ENCODE measurements at regions not wholly inside any gene's neighbourhood (a gene's known extent, or its start where the extent isn't known, plus 50 kb on each side); places are given as distances from the start of the nearest gene placed in this dataset.
"Not testable (repeated sequence)": the region's sequence is repeated elsewhere in the genome, so short reads cannot be mapped to it uniquely, and the experiment has no call there.

DNA sequence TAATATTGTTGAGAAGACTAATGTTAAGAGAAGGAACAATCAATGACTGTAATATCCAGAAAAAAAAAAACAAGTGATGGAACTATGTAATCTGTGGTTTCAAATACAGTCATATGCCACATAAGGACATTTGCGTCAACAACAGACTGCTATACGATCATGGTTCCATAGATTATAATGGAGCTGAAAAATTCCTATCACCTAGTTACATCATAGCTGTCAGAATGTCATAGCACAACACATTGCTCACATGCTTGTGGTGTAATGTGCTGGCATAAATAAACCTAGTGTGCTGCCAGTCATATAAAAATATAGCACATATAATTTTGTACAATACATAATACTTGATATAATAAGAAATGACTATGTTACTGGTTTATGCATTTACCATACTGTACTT is 653.5 kb downstream of the TRHDE start:
- no peak overlapping the region for H3K4me3 ChIP-seq
- H3K9me3 ChIP-seq: no peaks in the 10 kb centered on the region
- FAIRE-seq (no peak), ATAC-seq (no peak), DNase-seq (ENCODE audit: low read depth in 1 of 2, low spot score in 1 of 2) (no peak)
- WGBS (ENCODE audit: missing lambda C conversion rate): 58% methylated on average over 2 of the region's 2 CpGs
- no peak overlapping the region for H3K27ac ChIP-seq
- no peaks in the 10 kb centered on the region for H3K4me1 ChIP-seq
- TF ChIP-seq RNF2 (IDR thresholded peaks at IDR 0.05; ENCODE audit: borderline replicate concordance, low read depth): no peak
- TF ChIP-seq, protein P1, sequence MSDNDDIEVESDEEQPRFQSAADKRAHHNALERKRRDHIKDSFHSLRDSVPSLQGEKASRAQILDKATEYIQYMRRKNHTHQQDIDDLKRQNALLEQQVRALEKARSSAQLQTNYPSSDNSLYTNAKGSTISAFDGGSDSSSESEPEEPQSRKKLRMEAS (IDR thresholded peaks at IDR 0.05): no peak
- no peak for TF ChIP-seq MYC (IDR thresholded peaks at IDR 0.05; ENCODE audit: borderline replicate concordance, low read length)
- no peak for TF ChIP-seq FOSB (CRISPR knock-in tag; IDR thresholded peaks at IDR 0.05)
- TF ChIP-seq, protein P2, sequence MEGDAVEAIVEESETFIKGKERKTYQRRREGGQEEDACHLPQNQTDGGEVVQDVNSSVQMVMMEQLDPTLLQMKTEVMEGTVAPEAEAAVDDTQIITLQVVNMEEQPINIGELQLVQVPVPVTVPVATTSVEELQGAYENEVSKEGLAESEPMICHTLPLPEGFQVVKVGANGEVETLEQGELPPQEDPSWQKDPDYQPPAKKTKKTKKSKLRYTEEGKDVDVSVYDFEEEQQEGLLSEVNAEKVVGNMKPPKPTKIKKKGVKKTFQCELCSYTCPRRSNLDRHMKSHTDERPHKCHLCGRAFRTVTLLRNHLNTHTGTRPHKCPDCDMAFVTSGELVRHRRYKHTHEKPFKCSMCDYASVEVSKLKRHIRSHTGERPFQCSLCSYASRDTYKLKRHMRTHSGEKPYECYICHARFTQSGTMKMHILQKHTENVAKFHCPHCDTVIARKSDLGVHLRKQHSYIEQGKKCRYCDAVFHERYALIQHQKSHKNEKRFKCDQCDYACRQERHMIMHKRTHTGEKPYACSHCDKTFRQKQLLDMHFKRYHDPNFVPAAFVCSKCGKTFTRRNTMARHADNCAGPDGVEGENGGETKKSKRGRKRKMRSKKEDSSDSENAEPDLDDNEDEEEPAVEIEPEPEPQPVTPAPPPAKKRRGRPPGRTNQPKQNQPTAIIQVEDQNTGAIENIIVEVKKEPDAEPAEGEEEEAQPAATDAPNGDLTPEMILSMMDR (IDR thresholded peaks at IDR 0.05): no peak
- TF ChIP-seq ZSCAN20 (CRISPR knock-in tag; IDR thresholded peaks at IDR 0.05): no peak
- TF ChIP-seq, protein P3, sequence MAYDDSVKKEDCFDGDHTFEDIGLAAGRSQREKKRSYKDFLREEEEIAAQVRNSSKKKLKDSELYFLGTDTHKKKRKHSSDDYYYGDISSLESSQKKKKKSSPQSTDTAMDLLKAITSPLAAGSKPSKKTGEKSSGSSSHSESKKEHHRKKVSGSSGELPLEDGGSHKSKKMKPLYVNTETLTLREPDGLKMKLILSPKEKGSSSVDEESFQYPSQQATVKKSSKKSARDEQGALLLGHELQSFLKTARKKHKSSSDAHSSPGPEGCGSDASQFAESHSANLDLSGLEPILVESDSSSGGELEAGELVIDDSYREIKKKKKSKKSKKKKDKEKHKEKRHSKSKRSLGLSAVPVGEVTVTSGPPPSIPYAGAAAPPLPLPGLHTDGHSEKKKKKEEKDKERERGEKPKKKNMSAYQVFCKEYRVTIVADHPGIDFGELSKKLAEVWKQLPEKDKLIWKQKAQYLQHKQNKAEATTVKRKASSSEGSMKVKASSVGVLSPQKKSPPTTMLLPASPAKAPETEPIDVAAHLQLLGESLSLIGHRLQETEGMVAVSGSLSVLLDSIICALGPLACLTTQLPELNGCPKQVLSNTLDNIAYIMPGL (CRISPR knock-in tag; IDR thresholded peaks at IDR 0.05; ENCODE audit: borderline replicate concordance): no peak
- TF ChIP-seq HDAC2 (IDR thresholded peaks at IDR 0.05): no peak
- TF ChIP-seq NR3C1 (IDR thresholded peaks at IDR 0.05): no peak
- ChIA-PET CTCF (no interaction called here), POLR2A (no interaction called here)
- no peak overlapping the region for H3K4me2 ChIP-seq

DNA sequence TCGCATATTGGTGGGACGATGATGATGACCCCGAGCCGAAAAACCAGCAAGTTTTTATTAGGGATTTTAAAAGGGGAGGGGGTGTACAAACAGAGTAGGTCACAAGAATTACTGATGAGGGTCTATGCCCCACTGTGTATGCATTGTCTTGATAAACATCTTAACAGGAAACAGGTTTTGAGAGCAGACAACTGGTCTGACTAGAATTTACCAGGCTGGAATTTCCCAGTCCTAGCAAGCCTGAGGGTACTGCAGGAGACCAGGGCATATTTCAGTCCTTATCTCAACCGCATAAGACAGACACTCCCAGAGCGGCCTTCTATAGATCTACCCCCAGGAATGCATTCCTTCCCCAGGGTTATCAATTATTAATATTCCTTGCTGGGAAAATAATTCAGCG is 659.7 kb downstream of the TRHDE start:
- H3K4me3 ChIP-seq; ATAC-seq; H3K4me2 ChIP-seq; FAIRE-seq; H3K9me3 ChIP-seq; H3K4me1 ChIP-seq; POLR2A ChIA-PET; DNase-seq (ENCODE audit: low read depth in 1 of 2, low spot score in 1 of 2); CTCF ChIA-PET; H3K27ac ChIP-seq: not testable (repeated sequence)
- 31% methylated on average over 7 of the region's 7 CpGs for WGBS (ENCODE audit: missing lambda C conversion rate)

DNA sequence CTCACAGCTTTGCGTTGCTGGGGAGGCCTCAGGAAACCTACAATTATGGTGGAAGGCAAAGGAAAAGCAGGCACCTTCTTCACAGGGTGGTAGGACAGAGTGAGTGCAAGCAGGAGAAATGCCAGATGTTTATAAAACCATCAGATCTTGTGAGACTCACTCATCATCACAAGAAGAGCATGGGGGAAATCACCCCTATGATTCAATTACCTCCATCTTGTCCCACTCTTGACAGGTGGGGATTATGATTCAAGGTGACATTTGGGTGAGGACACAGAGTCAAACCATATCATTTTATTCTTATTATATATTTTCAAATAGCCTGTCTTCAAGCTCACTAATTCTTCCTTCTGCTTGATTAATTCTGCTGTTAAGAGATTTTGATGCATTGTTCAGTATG is 665.3 kb downstream of the TRHDE start:
- Histone ChIP-seq H3K4me1 (no peaks in the 10 kb centered on the region), H3K4me2 (no peak overlapping the region), H3K9me3 (no peaks in the 10 kb centered on the region), H3K4me3 (no peak overlapping the region), H3K27ac (no peak overlapping the region)
- 4% methylated on average over 1 of the region's 1 CpG for WGBS (ENCODE audit: missing lambda C conversion rate)
- DNase-seq (ENCODE audit: low read depth in 1 of 2, low spot score in 1 of 2): no peak
- ATAC-seq: no peak
- CTCF ChIA-PET: no interaction called here
- no peak for TF ChIP-seq HOXB13 (CRISPR knock-in tag; IDR thresholded peaks at IDR 0.05; ENCODE audit: low read depth)
- no peak for TF ChIP-seq JUN (IDR thresholded peaks at IDR 0.05)
- POLR2A ChIA-PET: no interaction called here
- FAIRE-seq: no peak

DNA sequence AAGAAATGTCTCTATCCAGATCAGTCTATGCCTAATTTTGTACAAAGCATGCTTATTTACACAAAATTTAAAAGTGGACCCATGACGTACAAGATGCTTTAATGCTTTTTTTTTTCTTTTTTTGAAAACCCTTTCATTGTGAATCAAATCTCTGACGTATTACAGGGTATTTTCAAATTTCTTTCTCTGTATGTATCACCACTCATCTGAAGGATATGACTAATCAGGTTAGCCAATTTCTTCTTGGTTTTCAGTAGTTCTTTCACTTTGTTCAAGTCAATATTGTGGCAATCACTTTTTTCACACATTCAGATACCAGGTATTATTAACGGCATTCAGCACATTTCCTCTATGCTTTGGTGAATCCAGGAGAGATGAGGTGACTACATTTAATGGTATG is 685.3 kb downstream of the TRHDE start:
- FAIRE-seq (no peak), DNase-seq (ENCODE audit: low read depth in 1 of 2, low spot score in 1 of 2) (no peak), ATAC-seq (no peak)
- no peak overlapping the region for H3K27ac ChIP-seq
- no peaks in the 10 kb centered on the region for H3K4me1 ChIP-seq
- CTCF ChIA-PET: no interaction called here
- H3K4me3 ChIP-seq: no peak overlapping the region
- H3K4me2 ChIP-seq: no peak overlapping the region
- no peaks in the 10 kb centered on the region; the same call in 2 of the 3 replicates for H3K9me3 ChIP-seq
- no peak for TF ChIP-seq CEBPB (IDR thresholded peaks at IDR 0.05)
- TF ChIP-seq EHF (CRISPR knock-in tag; IDR thresholded peaks at IDR 0.05): no peak
- TF ChIP-seq JUN (IDR thresholded peaks at IDR 0.05): no peak
- TF ChIP-seq, protein P2 (IDR thresholded peaks at IDR 0.05): no peak
- TF ChIP-seq, protein P4, sequence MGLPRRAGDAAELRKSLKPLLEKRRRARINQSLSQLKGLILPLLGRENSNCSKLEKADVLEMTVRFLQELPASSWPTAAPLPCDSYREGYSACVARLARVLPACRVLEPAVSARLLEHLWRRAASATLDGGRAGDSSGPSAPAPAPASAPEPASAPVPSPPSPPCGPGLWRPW (IDR thresholded peaks at IDR 0.05): no peak
- TF ChIP-seq HEYL (CRISPR knock-in tag; IDR thresholded peaks at IDR 0.05): no peak
- TF ChIP-seq TFCP2L1 (CRISPR knock-in tag; IDR thresholded peaks at IDR 0.05): no peak
- no peak for TF ChIP-seq MYC (IDR thresholded peaks at IDR 0.05; ENCODE audit: borderline replicate concordance, low read length)
- no peak for TF ChIP-seq CBX8 (IDR thresholded peaks at IDR 0.05)
- TF ChIP-seq RNF2 (IDR thresholded peaks at IDR 0.05; ENCODE audit: borderline replicate concordance, low read depth): no peak
- no peak for TF ChIP-seq MAZ (IDR thresholded peaks at IDR 0.05; ENCODE audit: borderline replicate concordance, low read depth, low read length)
- TF ChIP-seq CBX2 (IDR thresholded peaks at IDR 0.05; ENCODE audit: borderline replicate concordance, low read depth): no peak
- TF ChIP-seq, protein P3 (CRISPR knock-in tag; IDR thresholded peaks at IDR 0.05; ENCODE audit: borderline replicate concordance): no peak
- no peak for TF ChIP-seq HOXB5 (CRISPR knock-in tag; IDR thresholded peaks at IDR 0.05)
- TF ChIP-seq BHLHE40 (IDR thresholded peaks at IDR 0.05; ENCODE audit: low read depth, low read length): no peak
- no peak for TF ChIP-seq KDM1A (IDR thresholded peaks at IDR 0.05; ENCODE audit: low read depth)
- no peak for TF ChIP-seq NR3C1 (IDR thresholded peaks at IDR 0.05)
- TF ChIP-seq HOXA7 (CRISPR knock-in tag; IDR thresholded peaks at IDR 0.05): no peak
- 10% methylated on average over 3 of the region's 3 CpGs for WGBS (ENCODE audit: missing lambda C conversion rate)
- POLR2A ChIA-PET: no interaction called here

Measured in A549 (cell line).